Ecto neural progenitor cell (in vitro differentiated cells): ENCODE measurements at regions not wholly inside any gene's neighbourhood (a gene's known extent, or its start where the extent isn't known, plus 50 kb on each side); places are given as distances from the start of the nearest gene placed in this dataset.

ENCODE experiments used
- DNase-seq: peaks from one replicate; pipeline ENCODE4 v3.0.0-alpha.2; 2018; ENCODE audit warnings: low spot score

- no peak for DNase-seq
Measured at GRCh38 chr13:34040863-34041262, 222.9 kb downstream of the RFC3 start.

- DNase-seq: no peak
Measured at GRCh38 chr13:34044041-34044440, 226.1 kb downstream of the RFC3 start.

- no peak for DNase-seq
Measured at GRCh38 chr13:34044660-34045080, 226.7 kb downstream of the RFC3 start.

- DNase-seq: no peak
Measured at GRCh38 chr13:34046457-34046856, 228.5 kb downstream of the RFC3 start.

- DNase-seq: no peak
Measured at GRCh38 chr13:34048652-34049051, 230.7 kb downstream of the RFC3 start.

GRCh38 chr13:34056733-34057258 is 238.8 kb downstream of the RFC3 start:
- DNase-seq: no peak

- no peak for DNase-seq
Measured at GRCh38 chr13:34064456-34065205, 246.7 kb downstream of the RFC3 start.

- DNase-seq: no peak
Measured at GRCh38 chr13:34065928-34066327, 248.0 kb downstream of the RFC3 start.

GRCh38 chr13:34066344-34066743 is 248.4 kb downstream of the RFC3 start:
- no peak for DNase-seq

GRCh38 chr13:34070006-34070405 is 252.1 kb downstream of the RFC3 start:
- DNase-seq: no peak

GRCh38 chr13:34070544-34071303 is 252.8 kb downstream of the RFC3 start:
- DNase-seq: no peak

GRCh38 chr13:34076319-34076718 is 258.4 kb downstream of the RFC3 start:
- no peak for DNase-seq

GRCh38 chr13:34076943-34077703 is 259.2 kb downstream of the RFC3 start:
- no peak for DNase-seq

- no peak for DNase-seq
Measured at GRCh38 chr13:34078334-34078999, 260.5 kb downstream of the RFC3 start.

GRCh38 chr13:34085204-34085603 is 267.3 kb downstream of the RFC3 start:
- no peak for DNase-seq

- DNase-seq: no peak
Measured at GRCh38 chr13:34086281-34086680, 268.3 kb downstream of the RFC3 start.

GRCh38 chr13:34087791-34088190 is 269.8 kb downstream of the RFC3 start:
- no peak for DNase-seq

GRCh38 chr13:34103854-34104253 is 285.9 kb downstream of the RFC3 start:
- no peak for DNase-seq

- DNase-seq: no peak
Measured at GRCh38 chr13:34104853-34105252, 286.9 kb downstream of the RFC3 start.

GRCh38 chr13:34107806-34108205 is 289.9 kb downstream of the RFC3 start:
- no peak for DNase-seq

GRCh38 chr13:34108410-34108809 is 290.5 kb downstream of the RFC3 start:
- DNase-seq: no peak

GRCh38 chr13:34114581-34114980 is 296.6 kb downstream of the RFC3 start:
- DNase-seq: no peak
